GM18505 (cell line): ENCODE measurements at regions not wholly inside any gene's neighbourhood (a gene's known extent, or its start where the extent isn't known, plus 50 kb on each side); places are given as distances from the start of the nearest gene placed in this dataset.

Experiments used
- ATAC-seq: cut with Tn5 transposase; IDR thresholded peaks from one replicate; pipeline ENCODE4 v1.9.1; 2021; ENCODE audit not compliant: unreplicated experiment
- POLR2A ChIP-seq: IDR thresholded peaks from 4 replicates; pipeline ENCODE4 v1.6.1; 2011; ENCODE audit warnings: borderline replicate concordance; ENCODE audit not compliant: insufficient read depth, insufficient read length; ENCODE audit errors: extremely low read depth

- TF ChIP-seq POLR2A, result no peak
- no peak for ATAC-seq
Measured at GRCh38 chr14:65824285-65824977, 411.9 kb downstream of the FUT8 start.

DNA sequence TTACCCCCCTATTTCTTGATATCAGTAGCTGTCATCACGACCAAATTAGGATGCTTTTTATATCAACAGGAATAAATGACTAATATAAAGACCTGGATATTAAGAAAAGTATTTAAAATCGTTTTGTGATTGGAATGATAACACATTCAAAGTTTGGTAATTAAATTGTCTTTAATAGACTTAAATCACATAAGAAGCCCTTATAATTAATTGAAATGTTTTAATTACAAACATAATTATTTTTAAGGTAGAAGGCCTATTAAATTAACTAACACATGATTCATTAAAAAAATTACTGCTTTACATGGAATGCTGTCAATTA, 412.4 kb downstream of the FUT8 start:
- no peak for TF ChIP-seq POLR2A
- ATAC-seq, result no peak

- ATAC-seq, result no peak
- TF ChIP-seq POLR2A, result no peak
Measured at GRCh38 chr14:65826946-65827345, 414.4 kb downstream of the FUT8 start.

DNA sequence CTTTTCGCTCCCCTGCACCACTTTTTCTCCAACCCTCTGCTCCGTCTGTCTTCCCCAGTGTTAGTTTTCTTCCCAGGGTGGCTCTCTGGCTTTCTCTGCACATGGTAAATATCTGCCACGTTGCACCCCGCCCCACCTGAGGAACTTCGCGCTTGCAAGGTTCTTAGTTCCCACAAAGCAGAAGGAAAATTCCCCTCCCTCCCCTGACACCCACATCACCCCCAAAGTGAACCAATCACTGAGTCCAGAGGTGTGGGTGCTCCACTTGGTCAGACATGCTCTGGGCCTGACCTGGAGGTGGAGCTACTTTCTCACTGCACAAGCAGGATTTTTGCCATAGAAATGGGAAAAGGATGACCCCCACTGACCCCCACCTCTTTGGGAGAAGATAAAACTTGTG, 415.0 kb downstream of the FUT8 start:
- no peak for ATAC-seq
- TF ChIP-seq POLR2A, result no peak

- no peak for ATAC-seq
- no peak for TF ChIP-seq POLR2A
Measured at GRCh38 chr14:65828396-65828795, 415.9 kb downstream of the FUT8 start.

GRCh38 chr14:65832431-65833266, 420.1 kb downstream of the FUT8 start:
- no peak for ATAC-seq
- no peak for TF ChIP-seq POLR2A

- ATAC-seq, result no peak
- TF ChIP-seq POLR2A, result no peak
Measured at GRCh38 chr14:65833267-65833880, 420.8 kb downstream of the FUT8 start.

DNA sequence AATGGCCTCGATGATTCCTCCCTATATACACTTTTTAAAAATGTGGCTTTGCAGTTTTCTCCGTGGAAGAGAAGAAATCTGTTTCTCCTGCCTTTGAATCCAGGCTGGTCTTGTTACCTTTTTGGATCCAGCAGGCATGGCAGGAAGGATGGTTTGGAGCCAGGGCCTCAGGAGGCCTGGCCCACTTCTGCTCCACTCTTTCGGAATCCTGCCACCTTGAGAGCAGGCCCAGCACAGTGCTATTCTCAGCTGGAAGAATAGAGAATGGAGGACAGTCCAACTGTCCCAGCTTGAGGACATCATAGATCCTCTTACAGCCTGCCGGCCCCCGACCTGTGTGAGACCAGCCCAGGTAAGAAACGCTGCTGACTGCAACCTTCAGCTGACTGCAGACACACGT, 421.5 kb downstream of the FUT8 start:
- no peak for ATAC-seq
- no peak for TF ChIP-seq POLR2A

GRCh38 chr14:65834812-65835211, 422.3 kb downstream of the FUT8 start:
- no peak for ATAC-seq
- TF ChIP-seq POLR2A, result no peak

- ATAC-seq, result no peak
Measured at GRCh38 chr14:65835501-65835900, 423.0 kb downstream of the FUT8 start.

GRCh38 chr14:65838565-65838964, 426.0 kb downstream of the FUT8 start:
- TF ChIP-seq POLR2A, result no peak
- no peak for ATAC-seq

More at GRCh38 chr14:65835501-65835900, 423.0 kb downstream of the FUT8 start:
- TF ChIP-seq POLR2A, result no peak

DNA sequence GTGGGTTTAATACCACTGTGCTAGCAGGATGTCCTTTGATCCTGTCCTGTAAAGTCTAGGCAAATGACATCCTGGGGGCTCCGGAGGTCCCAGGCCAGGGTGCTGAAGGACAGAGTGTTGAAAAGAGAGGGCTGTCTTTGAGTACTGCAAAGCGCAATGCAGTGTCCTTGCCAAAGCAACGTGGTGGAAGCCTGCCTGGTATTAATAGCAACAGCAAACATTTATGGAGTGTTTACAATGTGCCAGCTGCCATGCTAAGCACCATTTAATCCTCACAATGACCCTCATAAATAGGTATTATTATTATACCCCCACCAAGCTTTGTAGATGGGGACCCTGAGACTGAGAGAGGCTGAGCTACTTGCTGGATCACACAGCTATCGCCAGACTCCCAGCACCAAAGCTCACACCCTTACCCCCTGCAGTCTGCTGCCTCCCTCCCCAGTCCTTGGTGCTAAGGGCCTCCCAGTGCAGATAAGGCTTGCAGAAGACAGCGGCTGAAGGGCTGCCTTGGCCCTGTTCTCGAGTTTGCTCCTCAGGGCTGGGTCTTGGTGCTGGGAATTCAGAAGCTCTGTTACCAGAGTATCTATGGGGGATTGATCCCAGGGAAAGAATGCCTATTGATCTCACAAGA, 427.7 kb downstream of the FUT8 start:
- no peak for ATAC-seq
- TF ChIP-seq POLR2A, result no peak

DNA sequence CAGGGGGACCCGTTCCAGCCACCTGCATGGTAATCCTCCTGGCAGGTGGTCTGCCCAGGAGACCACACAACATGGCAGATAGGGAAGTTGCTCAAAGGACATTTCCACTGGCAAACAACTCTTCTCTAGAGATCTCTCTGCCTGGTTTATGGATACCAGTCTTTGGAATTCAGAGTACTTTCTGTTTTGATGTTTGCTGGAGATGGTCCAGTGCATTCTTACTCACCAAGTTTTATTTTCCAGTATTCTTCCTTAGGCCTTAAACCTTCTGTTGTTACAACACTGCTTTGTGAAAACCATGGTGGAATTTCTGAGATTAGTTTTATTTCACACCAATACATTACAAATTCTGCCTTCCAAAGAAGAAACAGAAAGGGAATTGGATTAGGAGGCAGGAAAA, 428.3 kb downstream of the FUT8 start:
- no peak for TF ChIP-seq POLR2A
- no peak for ATAC-seq
